Astrocyte (in vitro differentiated cells and primary cell): ENCODE measurements at regions not wholly inside any gene's neighbourhood (a gene's known extent, or its start where the extent isn't known, plus 50 kb on each side); places are given as distances from the start of the nearest gene placed in this dataset.
"Not testable (repeated sequence)": the region's sequence is repeated elsewhere in the genome, so short reads cannot be mapped to it uniquely, and the experiment has no call there.

Experiments
- DNase-seq: peaks from one replicate; pipeline ENCODE4 v3.0.0-alpha.2; 2010; ENCODE audit warnings: low read depth
- FAIRE-seq: peaks from 2 replicates; lab custom pipeline; 2011; peaks lifted over from hg19 to GRCh38; lab: Jason Lieb, UNC
- H2AFZ ChIP-seq: 2 replicates; pipeline ENCODE4 v1.6.0; 2012; ENCODE audit warnings: low read depth, low read length, inconsistent platforms
- H3K27ac ChIP-seq: 2 replicates; pipeline ENCODE4 v1.5.1; 2011; ENCODE audit warnings: low read depth, low read length, inconsistent platforms
- H3K27me3 ChIP-seq: 2 replicates; pipeline ENCODE4 v1.6.0; 2011; ENCODE audit warnings: low read length, inconsistent platforms; ENCODE audit not compliant: insufficient read depth
- H3K36me3 ChIP-seq: 2 replicates; pipeline ENCODE4 v1.5.1; 2011; ENCODE audit warnings: low read length, inconsistent platforms; ENCODE audit not compliant: insufficient read depth
- H3K4me1 ChIP-seq: 2 replicates; pipeline ENCODE4 v1.5.1; 2011; ENCODE audit warnings: low read length, inconsistent platforms; ENCODE audit not compliant: insufficient read depth
- H3K4me2 ChIP-seq: 2 replicates; pipeline ENCODE4 v1.6.0; 2012; ENCODE audit warnings: low read length, inconsistent platforms
- H3K4me3 ChIP-seq: 2 replicates; pipeline ENCODE4 v1.5.1; 2011; ENCODE audit warnings: low read depth, mild to moderate bottlenecking, low read length, inconsistent platforms; ENCODE audit not compliant: insufficient read depth
- H3K79me2 ChIP-seq: 2 replicates; pipeline ENCODE4 v1.6.0; 2012; ENCODE audit warnings: mild to moderate bottlenecking, low read length, inconsistent platforms; ENCODE audit not compliant: insufficient read depth
- H3K9ac ChIP-seq: 2 replicates; pipeline ENCODE4 v1.6.0; 2012; ENCODE audit warnings: mild to moderate bottlenecking, low read length, inconsistent platforms
- H3K9me3 ChIP-seq: 2 replicates; pipeline ENCODE4 v1.5.1; 2012; ENCODE audit warnings: low read depth, mild to moderate bottlenecking, low read length, inconsistent platforms; ENCODE audit not compliant: insufficient read depth
- H4K20me1 ChIP-seq: 2 replicates; pipeline ENCODE4 v1.6.0; 2012; ENCODE audit warnings: low read length, inconsistent platforms; ENCODE audit not compliant: insufficient read depth
- H3K27ac Mint-ChIP-seq: one replicate; pipeline ENCODE4 v1.8.0; 2021; ENCODE audit warnings: mild to moderate bottlenecking, mixed read lengths; ENCODE audit not compliant: unreplicated experiment
- H3K27me3 Mint-ChIP-seq: one replicate; pipeline ENCODE4 v1.8.0; 2021; ENCODE audit warnings: low read depth, mixed read lengths; ENCODE audit not compliant: unreplicated experiment
- H3K36me3 Mint-ChIP-seq: one replicate; pipeline ENCODE4 v1.8.0; 2021; ENCODE audit warnings: low read depth, mixed read lengths; ENCODE audit not compliant: unreplicated experiment
- H3K4me1 Mint-ChIP-seq: one replicate; pipeline ENCODE4 v1.8.0; 2021; ENCODE audit warnings: low read depth, mixed read lengths; ENCODE audit not compliant: unreplicated experiment
- H3K4me3 Mint-ChIP-seq: one replicate; pipeline ENCODE4 v1.8.0; 2021; ENCODE audit warnings: mild to moderate bottlenecking, moderate library complexity, mixed read lengths; ENCODE audit not compliant: unreplicated experiment
- H3K9me3 Mint-ChIP-seq: one replicate; pipeline ENCODE4 v1.8.0; 2021; ENCODE audit warnings: mild to moderate bottlenecking, mixed read lengths; ENCODE audit not compliant: unreplicated experiment
- EZH2 ChIP-seq: IDR thresholded peaks from 2 replicates; pipeline ENCODE4 v1.6.1; 2012; ENCODE audit warnings: mild to moderate bottlenecking, low read length, inconsistent platforms; ENCODE audit not compliant: insufficient read depth
- TF ChIP-seq, protein P1 (sequence below): IDR thresholded peaks from 2 replicates; pipeline ENCODE4 v1.5.1; 2011; ENCODE audit warnings: low read depth, mild to moderate bottlenecking, inconsistent platforms, low read length, moderate library complexity; ENCODE audit not compliant: insufficient read depth

DNA sequence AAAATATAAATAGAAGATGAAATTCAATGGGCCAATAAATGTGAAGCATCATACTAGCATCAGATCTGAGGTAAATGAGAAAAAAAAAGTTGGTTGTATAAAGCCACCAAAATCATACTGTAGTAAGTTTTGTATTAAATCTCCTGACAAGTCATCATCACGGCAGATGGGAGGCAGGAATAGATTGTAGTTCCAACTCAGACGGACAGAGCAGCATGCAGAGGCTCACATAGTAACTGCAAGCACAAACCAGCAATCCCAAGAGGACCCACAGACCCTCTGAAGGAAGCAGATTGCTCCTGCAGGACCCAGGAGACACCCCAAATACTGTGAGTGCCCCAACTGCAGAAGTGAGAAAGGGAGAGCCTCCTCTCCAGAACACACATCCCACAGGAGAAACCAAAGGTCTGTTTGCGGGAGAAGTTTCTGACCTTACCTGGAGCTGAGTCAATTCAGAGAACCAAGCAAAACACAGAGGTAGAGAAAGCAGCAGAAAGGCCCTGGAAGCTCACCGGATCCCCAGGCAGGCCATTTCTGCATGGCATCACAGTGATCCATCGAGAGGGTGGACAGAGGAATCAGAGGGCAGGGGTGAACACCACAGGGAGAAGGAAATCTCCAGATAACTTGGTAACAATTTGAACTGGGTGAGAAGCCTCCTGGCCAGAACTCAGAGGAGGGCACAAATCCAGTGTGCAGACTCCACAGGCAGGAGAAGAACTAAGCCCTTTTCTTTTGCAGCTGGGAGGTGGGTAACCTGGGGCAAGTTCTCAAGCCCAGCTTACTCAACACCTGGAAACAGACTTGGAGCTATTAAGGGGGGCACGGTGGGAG is 141.6 kb upstream of the ARHGEF26 start:
- Mint-ChIP-seq H3K9me3 (peaks cover 3% of the 10 kb centered on the region), H3K27me3 (no peaks in the 10 kb centered on the region), H3K36me3 (no peaks in the 10 kb centered on the region), H3K4me1 (no peaks in the 10 kb centered on the region), H3K4me3 (no peak overlapping the region), H3K27ac (no peak overlapping the region)
- FAIRE-seq (no peak), DNase-seq (no peak)
- Histone ChIP-seq H3K4me3 (no peak overlapping the region), H3K4me2 (no peak overlapping the region), H3K9me3 (no peaks in the 10 kb centered on the region), H3K36me3 (no peaks in the 10 kb centered on the region), H3K9ac (no peak overlapping the region), H3K79me2 (no peaks in the 10 kb centered on the region), H3K27ac (no peak overlapping the region), H4K20me1 (no peaks in the 10 kb centered on the region), H2AFZ (no peak overlapping the region), H3K4me1 (no peaks in the 10 kb centered on the region), H3K27me3 (no peaks in the 10 kb centered on the region)
- TF ChIP-seq EZH2: no peak
- TF ChIP-seq, protein P1, sequence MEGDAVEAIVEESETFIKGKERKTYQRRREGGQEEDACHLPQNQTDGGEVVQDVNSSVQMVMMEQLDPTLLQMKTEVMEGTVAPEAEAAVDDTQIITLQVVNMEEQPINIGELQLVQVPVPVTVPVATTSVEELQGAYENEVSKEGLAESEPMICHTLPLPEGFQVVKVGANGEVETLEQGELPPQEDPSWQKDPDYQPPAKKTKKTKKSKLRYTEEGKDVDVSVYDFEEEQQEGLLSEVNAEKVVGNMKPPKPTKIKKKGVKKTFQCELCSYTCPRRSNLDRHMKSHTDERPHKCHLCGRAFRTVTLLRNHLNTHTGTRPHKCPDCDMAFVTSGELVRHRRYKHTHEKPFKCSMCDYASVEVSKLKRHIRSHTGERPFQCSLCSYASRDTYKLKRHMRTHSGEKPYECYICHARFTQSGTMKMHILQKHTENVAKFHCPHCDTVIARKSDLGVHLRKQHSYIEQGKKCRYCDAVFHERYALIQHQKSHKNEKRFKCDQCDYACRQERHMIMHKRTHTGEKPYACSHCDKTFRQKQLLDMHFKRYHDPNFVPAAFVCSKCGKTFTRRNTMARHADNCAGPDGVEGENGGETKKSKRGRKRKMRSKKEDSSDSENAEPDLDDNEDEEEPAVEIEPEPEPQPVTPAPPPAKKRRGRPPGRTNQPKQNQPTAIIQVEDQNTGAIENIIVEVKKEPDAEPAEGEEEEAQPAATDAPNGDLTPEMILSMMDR: no peak

DNA sequence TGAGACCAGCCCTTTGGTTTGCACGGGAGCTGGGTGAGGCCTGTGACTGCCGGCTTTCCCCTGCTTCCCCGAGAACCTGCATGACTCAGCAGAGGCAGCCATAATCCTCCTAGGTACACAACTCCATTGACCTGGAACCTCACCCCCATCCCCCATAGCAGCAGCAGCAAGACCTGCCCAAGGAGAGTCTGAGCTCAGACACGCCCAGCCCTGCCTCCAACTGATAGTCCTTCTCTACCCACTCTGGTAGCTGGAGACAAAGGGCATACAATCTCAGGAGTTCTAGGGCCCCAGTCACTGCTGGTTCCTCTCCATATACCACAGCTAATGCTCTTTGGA is 141.0 kb upstream of the ARHGEF26 start:
- Histone ChIP-seq H2AFZ (no peak overlapping the region), H3K27ac (no peak overlapping the region), H3K4me1 (no peaks in the 10 kb centered on the region), H3K27me3 (no peaks in the 10 kb centered on the region), H3K9me3 (no peaks in the 10 kb centered on the region), H4K20me1 (no peaks in the 10 kb centered on the region), H3K36me3 (no peaks in the 10 kb centered on the region), H3K4me3 (no peak overlapping the region), H3K79me2 (no peaks in the 10 kb centered on the region), H3K4me2 (no peak overlapping the region), H3K9ac (no peak overlapping the region)
- Mint-ChIP-seq H3K27ac (no peak overlapping the region), H3K36me3 (no peaks in the 10 kb centered on the region), H3K4me1 (no peaks in the 10 kb centered on the region), H3K27me3 (no peaks in the 10 kb centered on the region), H3K9me3 (peaks cover 3% of the 10 kb centered on the region), H3K4me3 (no peak overlapping the region)
- FAIRE-seq: no peak
- no peak for TF ChIP-seq EZH2
- TF ChIP-seq, protein P1: no peak
- no peak for DNase-seq

DNA sequence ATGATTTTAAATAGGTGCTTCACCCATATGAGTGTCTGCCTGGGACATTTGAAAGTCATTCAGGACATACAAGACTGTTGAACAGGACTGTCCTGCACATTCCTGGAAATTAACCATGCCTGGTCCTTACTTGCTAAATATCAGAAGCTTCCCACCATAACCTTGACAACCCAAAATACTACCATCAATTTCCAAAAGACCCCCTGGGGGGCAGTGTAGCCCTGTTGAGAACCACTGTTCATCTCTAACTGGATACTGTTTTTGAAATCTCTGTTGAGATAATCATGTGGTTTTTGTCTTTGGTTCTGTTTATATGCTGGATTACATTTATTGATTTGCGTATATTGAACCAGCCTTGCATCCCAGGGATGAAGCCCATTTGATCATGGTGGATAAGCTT is 123.8 kb upstream of the ARHGEF26 start:
- DNase-seq, FAIRE-seq: not testable (repeated sequence)

More for the DNA sequence above, 123.8 kb upstream of the ARHGEF26 start:
- not testable (repeated sequence) for H3K79me2 ChIP-seq, H3K9me3 ChIP-seq, H3K27ac Mint-ChIP-seq, H3K27ac ChIP-seq, H3K4me1 ChIP-seq, H3K27me3 ChIP-seq, H3K9ac ChIP-seq, H3K36me3 Mint-ChIP-seq, H2AFZ ChIP-seq, H3K4me3 Mint-ChIP-seq, H4K20me1 ChIP-seq, H3K36me3 ChIP-seq, H3K4me3 ChIP-seq, H3K4me1 Mint-ChIP-seq, H3K4me2 ChIP-seq, H3K9me3 Mint-ChIP-seq, H3K27me3 Mint-ChIP-seq
